Activated CD4-positive, alpha-beta T cell treated with anti-CD3 and anti-CD28 coated beads for 48 hours (primary cell): ENCODE measurements at regions not wholly inside any gene's neighbourhood (a gene's known extent, or its start where the extent isn't known, plus 50 kb on each side); places are given as distances from the start of the nearest gene placed in this dataset.

ENCODE experiments used
- DNase-seq: peaks from one replicate; pipeline ENCODE4 v3.0.0-alpha.2; 2020

GRCh38 chr14:85479306-85479705 is 50.6 kb upstream of the FLRT2 start:
- no peak for DNase-seq

GRCh38 chr14:85479771-85480170 is 50.2 kb upstream of the FLRT2 start:
- DNase-seq, result no peak
